Neutrophil (primary cell): ENCODE measurements at regions not wholly inside any gene's neighbourhood (a gene's known extent, or its start where the extent isn't known, plus 50 kb on each side); places are given as distances from the start of the nearest gene placed in this dataset.
"Not testable (repeated sequence)": the region's sequence is repeated elsewhere in the genome, so short reads cannot be mapped to it uniquely, and the experiment has no call there.

Experiments
- H3K27ac ChIP-seq: fragments of 200-600 bp; sonication (generic); 2 replicates; pipeline ENCODE4 v1.5.1; 2016; ENCODE audit warnings: mild to moderate bottlenecking, moderate library complexity
- H3K27me3 ChIP-seq: fragments of 200-600 bp; sonication (generic); 2 replicates; pipeline ENCODE4 v1.6.0; 2016; ENCODE audit warnings: mild to moderate bottlenecking
- H3K36me3 ChIP-seq: fragments of 200-600 bp; sonication (generic); 2 replicates; pipeline ENCODE4 v1.5.1; 2017
- H3K4me1 ChIP-seq, 2 experiments: fragments of 200-600 bp in 1 of 2; sonication (generic) in 1 of 2; 1 replicate in 1 of 2; 2 replicates in 1 of 2; pipeline versions ENCODE4 v1.5.1 to v1.6.1; 2013 to 2016; ENCODE audit warnings: low read depth in 1 of 2, low read length in 1 of 2, mild to moderate bottlenecking in 1 of 2, moderate library complexity in 1 of 2; ENCODE audit not compliant: control insufficient read depth in 1 of 2, insufficient read depth in 1 of 2
- H3K4me3 ChIP-seq, 2 experiments: fragments of 200-600 bp in 1 of 2; sonication (generic) in 1 of 2; 1 replicate in 1 of 2; 2 replicates in 1 of 2; pipeline ENCODE4 v1.5.1; 2013 to 2016; ENCODE audit warnings: low read depth in 1 of 2, low read length in 1 of 2, mild to moderate bottlenecking in 1 of 2, moderate library complexity in 1 of 2
- H3K9me3 ChIP-seq: fragments of 200-600 bp; sonication (generic); 2 replicates; pipeline ENCODE4 v1.5.1; 2016
- TF ChIP-seq, protein P1 (sequence below): fragments of 200-600 bp; sonication (generic); IDR thresholded peaks from 2 replicates; pipeline ENCODE4 v1.5.1; 2016; ENCODE audit warnings: antibody characterized with exemption

- Histone ChIP-seq H3K4me3 (peak overlapping the region; percentile 29 to 37), H3K9me3 (peaks cover 7% of the 10 kb centered on the region), H3K27me3 (no peaks in the 10 kb centered on the region), H3K4me1 (peaks cover 14 to 16% of the 10 kb centered on the region in 2 experiments), H3K36me3 (no peaks in the 10 kb centered on the region), H3K27ac (no peak overlapping the region)
- TF ChIP-seq, protein P1, sequence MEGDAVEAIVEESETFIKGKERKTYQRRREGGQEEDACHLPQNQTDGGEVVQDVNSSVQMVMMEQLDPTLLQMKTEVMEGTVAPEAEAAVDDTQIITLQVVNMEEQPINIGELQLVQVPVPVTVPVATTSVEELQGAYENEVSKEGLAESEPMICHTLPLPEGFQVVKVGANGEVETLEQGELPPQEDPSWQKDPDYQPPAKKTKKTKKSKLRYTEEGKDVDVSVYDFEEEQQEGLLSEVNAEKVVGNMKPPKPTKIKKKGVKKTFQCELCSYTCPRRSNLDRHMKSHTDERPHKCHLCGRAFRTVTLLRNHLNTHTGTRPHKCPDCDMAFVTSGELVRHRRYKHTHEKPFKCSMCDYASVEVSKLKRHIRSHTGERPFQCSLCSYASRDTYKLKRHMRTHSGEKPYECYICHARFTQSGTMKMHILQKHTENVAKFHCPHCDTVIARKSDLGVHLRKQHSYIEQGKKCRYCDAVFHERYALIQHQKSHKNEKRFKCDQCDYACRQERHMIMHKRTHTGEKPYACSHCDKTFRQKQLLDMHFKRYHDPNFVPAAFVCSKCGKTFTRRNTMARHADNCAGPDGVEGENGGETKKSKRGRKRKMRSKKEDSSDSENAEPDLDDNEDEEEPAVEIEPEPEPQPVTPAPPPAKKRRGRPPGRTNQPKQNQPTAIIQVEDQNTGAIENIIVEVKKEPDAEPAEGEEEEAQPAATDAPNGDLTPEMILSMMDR: no peak
Observed at GRCh38 chr12:14239935-14240872, 125.3 kb upstream of the ATF7IP start.

GRCh38 chr12:14240873-14241220 lies 124.6 kb upstream of the ATF7IP start:
- H3K27me3 ChIP-seq: no peaks in the 10 kb centered on the region
- TF ChIP-seq, protein P1: no peak
- no peaks in the 10 kb centered on the region for H3K36me3 ChIP-seq
- peaks cover 7% of the 10 kb centered on the region for H3K9me3 ChIP-seq
- no peak overlapping the region for H3K27ac ChIP-seq
- H3K4me3 ChIP-seq: no peak overlapping the region
- peaks cover 14 to 16% of the 10 kb centered on the region in 2 experiments for H3K4me1 ChIP-seq

GRCh38 chr12:14242825-14243224 lies 122.7 kb upstream of the ATF7IP start:
- H3K4me1 ChIP-seq: peaks cover 14 to 16% of the 10 kb centered on the region in 2 experiments
- not testable (repeated sequence) for H3K9me3 ChIP-seq, H3K36me3 ChIP-seq, H3K27ac ChIP-seq, H3K4me3 ChIP-seq, H3K27me3 ChIP-seq

- TF ChIP-seq, protein P1: no peak
Observed at GRCh38 chr12:14243941-14244340, 121.5 kb upstream of the ATF7IP start.

DNA sequence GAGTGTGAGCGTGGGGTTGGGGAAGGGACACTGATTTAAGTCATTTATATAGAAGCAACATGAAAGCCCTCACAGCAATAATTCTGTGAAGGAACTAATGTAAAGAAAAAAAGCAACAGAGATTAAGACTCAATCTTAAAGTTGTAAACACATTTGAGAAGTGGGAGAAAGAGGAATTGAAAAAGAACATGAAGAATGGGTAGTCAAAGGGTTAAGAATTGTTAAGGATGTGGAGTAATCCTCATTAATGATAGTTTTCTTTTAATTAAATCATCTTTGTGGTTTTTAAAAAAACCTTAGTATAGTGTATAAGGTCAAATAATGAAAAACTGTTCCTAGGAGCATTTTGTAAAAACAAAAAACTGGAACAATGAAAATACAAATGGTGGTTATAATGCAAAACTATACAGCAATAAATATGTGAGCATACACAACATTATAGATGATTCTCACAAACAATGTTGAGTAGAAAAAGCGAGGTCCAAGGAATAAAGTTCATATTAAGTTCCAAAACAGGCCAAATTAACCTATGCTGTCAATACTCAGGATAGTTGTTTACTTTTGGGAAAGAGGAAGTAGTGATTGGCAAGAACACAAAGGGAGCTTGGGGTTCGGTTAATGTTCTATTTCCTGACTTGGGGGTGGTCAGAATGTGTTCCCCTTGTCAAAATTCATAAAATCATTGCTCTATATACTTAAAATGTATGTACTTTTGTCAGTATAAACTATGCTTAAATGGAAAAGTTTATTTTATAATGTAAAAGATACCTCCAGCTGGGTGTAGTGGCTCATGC lies 120.4 kb upstream of the ATF7IP start:
- Histone ChIP-seq H3K4me3 (no peak overlapping the region), H3K4me1 (peaks cover 5 to 6% of the 10 kb centered on the region in 2 experiments), H3K27ac (no peak overlapping the region), H3K9me3 (peaks cover 7% of the 10 kb centered on the region), H3K36me3 (no peaks in the 10 kb centered on the region), H3K27me3 (no peaks in the 10 kb centered on the region)
- TF ChIP-seq, protein P1: no peak

More at GRCh38 chr12:14243941-14244340, 121.5 kb upstream of the ATF7IP start:
- Histone ChIP-seq H3K36me3 (no peaks in the 10 kb centered on the region), H3K9me3 (peaks cover 7% of the 10 kb centered on the region), H3K27ac (no peak overlapping the region), H3K27me3 (no peaks in the 10 kb centered on the region), H3K4me3 (no peak overlapping the region), H3K4me1 (peaks cover 14 to 16% of the 10 kb centered on the region in 2 experiments)
